Astrocyte (in vitro differentiated cells and primary cell): ENCODE measurements at regions not wholly inside any gene's neighbourhood (a gene's known extent, or its start where the extent isn't known, plus 50 kb on each side); places are given as distances from the start of the nearest gene placed in this dataset.

Source experiments
- DNase-seq: peaks from one replicate; pipeline ENCODE4 v3.0.0-alpha.2; 2010; ENCODE audit warnings: low read depth
- FAIRE-seq: peaks from 2 replicates; lab custom pipeline; 2011; peaks lifted over from hg19 to GRCh38; lab: Jason Lieb, UNC
- H2AFZ ChIP-seq: 2 replicates; pipeline ENCODE4 v1.6.0; 2012; ENCODE audit warnings: low read depth, low read length, inconsistent platforms
- H3K27ac ChIP-seq: 2 replicates; pipeline ENCODE4 v1.5.1; 2011; ENCODE audit warnings: low read depth, low read length, inconsistent platforms
- H3K27me3 ChIP-seq: 2 replicates; pipeline ENCODE4 v1.6.0; 2011; ENCODE audit warnings: low read length, inconsistent platforms; ENCODE audit not compliant: insufficient read depth
- H3K36me3 ChIP-seq: 2 replicates; pipeline ENCODE4 v1.5.1; 2011; ENCODE audit warnings: low read length, inconsistent platforms; ENCODE audit not compliant: insufficient read depth
- H3K4me1 ChIP-seq: 2 replicates; pipeline ENCODE4 v1.5.1; 2011; ENCODE audit warnings: low read length, inconsistent platforms; ENCODE audit not compliant: insufficient read depth
- H3K4me2 ChIP-seq: 2 replicates; pipeline ENCODE4 v1.6.0; 2012; ENCODE audit warnings: low read length, inconsistent platforms
- H3K4me3 ChIP-seq: 2 replicates; pipeline ENCODE4 v1.5.1; 2011; ENCODE audit warnings: low read depth, mild to moderate bottlenecking, low read length, inconsistent platforms; ENCODE audit not compliant: insufficient read depth
- H3K79me2 ChIP-seq: 2 replicates; pipeline ENCODE4 v1.6.0; 2012; ENCODE audit warnings: mild to moderate bottlenecking, low read length, inconsistent platforms; ENCODE audit not compliant: insufficient read depth
- H3K9ac ChIP-seq: 2 replicates; pipeline ENCODE4 v1.6.0; 2012; ENCODE audit warnings: mild to moderate bottlenecking, low read length, inconsistent platforms
- H3K9me3 ChIP-seq: 2 replicates; pipeline ENCODE4 v1.5.1; 2012; ENCODE audit warnings: low read depth, mild to moderate bottlenecking, low read length, inconsistent platforms; ENCODE audit not compliant: insufficient read depth
- H4K20me1 ChIP-seq: 2 replicates; pipeline ENCODE4 v1.6.0; 2012; ENCODE audit warnings: low read length, inconsistent platforms; ENCODE audit not compliant: insufficient read depth
- H3K27ac Mint-ChIP-seq: one replicate; pipeline ENCODE4 v1.8.0; 2021; ENCODE audit warnings: mild to moderate bottlenecking, mixed read lengths; ENCODE audit not compliant: unreplicated experiment
- H3K27me3 Mint-ChIP-seq: one replicate; pipeline ENCODE4 v1.8.0; 2021; ENCODE audit warnings: low read depth, mixed read lengths; ENCODE audit not compliant: unreplicated experiment
- H3K36me3 Mint-ChIP-seq: one replicate; pipeline ENCODE4 v1.8.0; 2021; ENCODE audit warnings: low read depth, mixed read lengths; ENCODE audit not compliant: unreplicated experiment
- H3K4me1 Mint-ChIP-seq: one replicate; pipeline ENCODE4 v1.8.0; 2021; ENCODE audit warnings: low read depth, mixed read lengths; ENCODE audit not compliant: unreplicated experiment
- H3K4me3 Mint-ChIP-seq: one replicate; pipeline ENCODE4 v1.8.0; 2021; ENCODE audit warnings: mild to moderate bottlenecking, moderate library complexity, mixed read lengths; ENCODE audit not compliant: unreplicated experiment
- H3K9me3 Mint-ChIP-seq: one replicate; pipeline ENCODE4 v1.8.0; 2021; ENCODE audit warnings: mild to moderate bottlenecking, mixed read lengths; ENCODE audit not compliant: unreplicated experiment
- EZH2 ChIP-seq: IDR thresholded peaks from 2 replicates; pipeline ENCODE4 v1.6.1; 2012; ENCODE audit warnings: mild to moderate bottlenecking, low read length, inconsistent platforms; ENCODE audit not compliant: insufficient read depth
- TF ChIP-seq, protein P1 (sequence below): IDR thresholded peaks from 2 replicates; pipeline ENCODE4 v1.5.1; 2011; ENCODE audit warnings: low read depth, mild to moderate bottlenecking, inconsistent platforms, low read length, moderate library complexity; ENCODE audit not compliant: insufficient read depth

DNA sequence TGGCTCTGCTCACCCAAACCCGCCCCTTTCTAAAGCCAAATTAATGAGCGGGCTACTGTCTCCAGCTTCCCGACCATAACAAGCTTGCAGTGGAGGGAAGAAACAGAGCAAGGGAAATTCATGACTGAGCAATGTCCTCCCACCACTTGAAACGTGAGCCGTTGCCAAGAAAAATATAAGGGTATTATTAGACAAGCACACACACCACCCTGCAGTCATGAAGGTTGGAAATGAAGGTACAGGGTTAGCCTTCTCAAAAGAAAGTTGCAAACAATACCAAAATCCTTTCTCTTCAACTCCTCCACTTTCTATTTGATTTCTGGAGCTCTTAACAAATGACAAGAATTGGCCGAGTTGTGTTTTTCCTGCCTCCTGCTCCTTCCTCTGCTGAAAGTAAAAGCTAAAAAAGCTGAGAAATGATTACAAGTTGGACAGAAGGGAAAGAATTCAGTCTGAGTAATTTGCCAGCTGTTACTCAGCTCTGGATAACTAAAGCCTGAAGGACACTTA lies 151.1 kb upstream of the B3GAT2 start:
- H3K4me1 Mint-ChIP-seq, result peaks cover 31% of the 10 kb centered on the region
- Histone ChIP-seq H4K20me1 (no peaks in the 10 kb centered on the region), H3K79me2 (no peaks in the 10 kb centered on the region), H3K9ac (peak overlapping the region; percentile 39), H3K36me3 (no peaks in the 10 kb centered on the region), H3K4me1 (peaks cover 22% of the 10 kb centered on the region), H3K4me2 (peak overlapping the region; percentile 80), H3K9me3 (no peaks in the 10 kb centered on the region), H3K27me3 (no peaks in the 10 kb centered on the region), H3K4me3 (peak overlapping the region; percentile 38), H3K27ac (peak overlapping the region; percentile 52), H2AFZ (no peak overlapping the region)
- H3K36me3 Mint-ChIP-seq, result no peaks in the 10 kb centered on the region
- peak overlapping the region; percentile 51 for H3K4me3 Mint-ChIP-seq
- peak; percentile 39 for FAIRE-seq
- H3K27me3 Mint-ChIP-seq, result no peaks in the 10 kb centered on the region
- no peaks in the 10 kb centered on the region for H3K9me3 Mint-ChIP-seq
- H3K27ac Mint-ChIP-seq, result peak overlapping the region; percentile 86
- DNase-seq, result peak; percentile 89
- TF ChIP-seq, protein P1, sequence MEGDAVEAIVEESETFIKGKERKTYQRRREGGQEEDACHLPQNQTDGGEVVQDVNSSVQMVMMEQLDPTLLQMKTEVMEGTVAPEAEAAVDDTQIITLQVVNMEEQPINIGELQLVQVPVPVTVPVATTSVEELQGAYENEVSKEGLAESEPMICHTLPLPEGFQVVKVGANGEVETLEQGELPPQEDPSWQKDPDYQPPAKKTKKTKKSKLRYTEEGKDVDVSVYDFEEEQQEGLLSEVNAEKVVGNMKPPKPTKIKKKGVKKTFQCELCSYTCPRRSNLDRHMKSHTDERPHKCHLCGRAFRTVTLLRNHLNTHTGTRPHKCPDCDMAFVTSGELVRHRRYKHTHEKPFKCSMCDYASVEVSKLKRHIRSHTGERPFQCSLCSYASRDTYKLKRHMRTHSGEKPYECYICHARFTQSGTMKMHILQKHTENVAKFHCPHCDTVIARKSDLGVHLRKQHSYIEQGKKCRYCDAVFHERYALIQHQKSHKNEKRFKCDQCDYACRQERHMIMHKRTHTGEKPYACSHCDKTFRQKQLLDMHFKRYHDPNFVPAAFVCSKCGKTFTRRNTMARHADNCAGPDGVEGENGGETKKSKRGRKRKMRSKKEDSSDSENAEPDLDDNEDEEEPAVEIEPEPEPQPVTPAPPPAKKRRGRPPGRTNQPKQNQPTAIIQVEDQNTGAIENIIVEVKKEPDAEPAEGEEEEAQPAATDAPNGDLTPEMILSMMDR, result no peak
- TF ChIP-seq EZH2, result no peak

DNA sequence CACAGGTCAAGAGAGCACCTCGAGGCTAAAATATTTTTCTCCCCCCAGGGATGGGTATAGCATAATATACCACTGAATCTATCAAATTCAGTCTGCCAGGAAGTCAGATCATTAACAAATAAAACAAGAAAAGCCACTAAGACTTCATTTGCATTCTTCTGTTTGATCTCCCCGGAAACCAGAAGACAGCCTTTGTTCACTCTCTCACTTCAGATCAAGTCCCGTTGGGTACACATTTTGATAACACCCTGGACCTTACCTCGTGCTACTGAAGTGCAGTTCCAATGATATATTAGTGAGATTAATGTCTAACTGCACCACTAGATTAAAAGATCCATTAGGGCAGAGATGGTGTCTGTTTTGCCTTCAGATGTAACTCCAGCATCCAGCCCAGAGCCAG lies 157.7 kb upstream of the B3GAT2 start:
- H3K4me3 Mint-ChIP-seq, result no peak overlapping the region
- Histone ChIP-seq H3K27me3 (peaks cover 3% of the 10 kb centered on the region), H3K36me3 (no peaks in the 10 kb centered on the region), H2AFZ (no peak overlapping the region), H4K20me1 (no peaks in the 10 kb centered on the region), H3K27ac (no peak overlapping the region), H3K4me3 (no peak overlapping the region), H3K79me2 (no peaks in the 10 kb centered on the region), H3K9ac (no peak overlapping the region), H3K4me2 (no peak overlapping the region), H3K9me3 (peaks cover 2% of the 10 kb centered on the region), H3K4me1 (no peaks in the 10 kb centered on the region)
- no peaks in the 10 kb centered on the region for H3K36me3 Mint-ChIP-seq
- peaks cover 4% of the 10 kb centered on the region for H3K27me3 Mint-ChIP-seq
- DNase-seq (no peak), FAIRE-seq (no peak)
- TF ChIP-seq EZH2, result no peak
- TF ChIP-seq, protein P1, result no peak
- no peak overlapping the region for H3K27ac Mint-ChIP-seq
- H3K4me1 Mint-ChIP-seq, result peaks cover 7% of the 10 kb centered on the region
- H3K9me3 Mint-ChIP-seq, result no peaks in the 10 kb centered on the region

DNA sequence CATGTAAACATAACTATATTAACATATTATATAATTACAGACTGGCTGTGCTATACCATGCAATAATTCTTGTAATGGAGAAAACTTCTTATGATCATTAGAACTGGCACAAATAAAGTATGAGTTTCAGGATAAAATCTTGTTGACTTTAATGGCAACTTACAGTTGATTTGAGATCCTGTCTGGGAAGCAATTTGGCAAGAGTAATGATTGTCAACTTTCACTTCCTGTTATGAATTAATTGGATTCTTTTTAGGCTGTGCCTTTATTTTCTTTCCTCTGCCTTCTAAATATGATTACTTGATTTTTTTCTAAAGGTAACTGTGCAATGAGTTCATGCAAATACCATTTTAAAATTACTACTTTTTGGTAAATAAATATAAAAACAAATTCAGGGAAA lies 158.1 kb upstream of the B3GAT2 start:
- Mint-ChIP-seq H3K36me3 (no peaks in the 10 kb centered on the region), H3K27ac (no peak overlapping the region), H3K4me1 (peaks cover 7% of the 10 kb centered on the region), H3K9me3 (peaks cover under 1% of the 10 kb centered on the region), H3K4me3 (no peak overlapping the region), H3K27me3 (peaks cover 4% of the 10 kb centered on the region)
- no peaks in the 10 kb centered on the region for H3K79me2 ChIP-seq
- TF ChIP-seq, protein P1, result no peak
- no peak for TF ChIP-seq EZH2
- peaks cover 2% of the 10 kb centered on the region for H3K9me3 ChIP-seq
- DNase-seq, result no peak
- no peaks in the 10 kb centered on the region for H4K20me1 ChIP-seq
- H3K4me1 ChIP-seq, result no peaks in the 10 kb centered on the region
- no peak overlapping the region for H3K9ac ChIP-seq
- no peak for FAIRE-seq
- no peaks in the 10 kb centered on the region for H3K36me3 ChIP-seq
- no peak overlapping the region for H3K27ac ChIP-seq
- H3K4me3 ChIP-seq, result no peak overlapping the region
- H3K27me3 ChIP-seq, result peaks cover 3% of the 10 kb centered on the region
- H2AFZ ChIP-seq, result no peak overlapping the region
- no peak overlapping the region for H3K4me2 ChIP-seq
